Amygdala (tissue), 56 donors: ENCODE measurements at regions not wholly inside any gene's neighbourhood (a gene's known extent, or its start where the extent isn't known, plus 50 kb on each side); places are given as distances from the start of the nearest gene placed in this dataset.
"Not testable (repeated sequence)": the region's sequence is repeated elsewhere in the genome, so short reads cannot be mapped to it uniquely, and the experiment has no call there.

ENCODE experiments used
- DNase-seq, 56 donors: peaks; one replicate each; lab custom pipeline; 2025; lab: John Stamatoyannopoulos, UW

DNA sequence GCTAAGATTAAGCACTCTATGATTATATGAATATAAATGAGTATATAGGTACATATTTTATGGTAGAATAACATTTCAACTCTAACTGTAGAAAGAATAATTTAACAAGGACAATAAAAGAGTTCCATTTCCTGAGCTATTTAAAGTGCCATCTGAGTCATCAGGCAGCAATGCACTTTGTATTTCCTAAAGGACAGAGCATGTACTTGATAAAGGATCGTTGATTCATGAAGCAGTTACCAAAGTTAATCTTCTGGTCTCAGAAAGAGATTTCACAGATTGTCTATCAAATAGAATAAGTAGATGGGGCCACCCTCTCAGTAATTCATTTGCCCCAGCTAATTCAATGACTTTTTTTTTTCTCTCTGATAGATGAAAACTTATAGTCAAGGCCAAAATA lies 747.8 kb downstream of the CDH18 start:
- no peak for DNase-seq

DNA sequence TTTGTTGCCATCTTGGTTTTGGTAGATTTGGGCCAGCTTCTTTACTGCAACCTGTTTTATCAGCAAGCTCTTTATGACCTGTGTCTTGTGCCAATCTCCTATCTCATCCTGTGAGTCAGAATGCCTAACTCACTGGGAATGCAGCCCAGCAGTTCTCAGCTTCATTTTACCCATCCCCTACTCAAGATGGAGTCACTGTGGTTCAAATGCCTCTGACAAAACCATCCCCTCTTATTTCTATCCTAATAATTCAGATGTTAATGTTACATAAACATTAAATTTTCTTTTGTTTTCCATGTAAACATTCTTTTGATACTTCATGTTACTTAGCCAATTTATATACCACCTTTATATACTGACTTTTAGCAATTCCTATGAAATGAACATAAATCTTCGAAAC lies 746.3 kb downstream of the CDH18 start:
- no peak for DNase-seq

DNA sequence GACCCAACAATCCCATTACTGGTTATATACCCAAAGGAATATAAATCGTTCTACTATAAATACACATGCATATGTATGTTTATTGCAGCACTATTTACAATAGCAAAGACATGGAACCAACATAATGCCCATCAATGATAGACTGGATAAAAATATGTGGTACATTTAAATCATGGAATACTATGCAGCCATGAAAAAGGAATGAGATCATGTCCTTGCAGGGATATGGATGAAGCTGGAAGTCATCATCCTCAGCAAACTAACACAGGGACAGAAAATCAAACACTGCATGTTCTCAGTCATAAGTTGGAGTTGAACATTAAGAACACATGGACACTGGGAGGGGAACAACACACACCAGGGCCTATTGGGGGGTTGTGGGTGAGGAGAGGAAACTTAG lies 741.8 kb downstream of the CDH18 start:
- DNase-seq = not testable (repeated sequence)

DNA sequence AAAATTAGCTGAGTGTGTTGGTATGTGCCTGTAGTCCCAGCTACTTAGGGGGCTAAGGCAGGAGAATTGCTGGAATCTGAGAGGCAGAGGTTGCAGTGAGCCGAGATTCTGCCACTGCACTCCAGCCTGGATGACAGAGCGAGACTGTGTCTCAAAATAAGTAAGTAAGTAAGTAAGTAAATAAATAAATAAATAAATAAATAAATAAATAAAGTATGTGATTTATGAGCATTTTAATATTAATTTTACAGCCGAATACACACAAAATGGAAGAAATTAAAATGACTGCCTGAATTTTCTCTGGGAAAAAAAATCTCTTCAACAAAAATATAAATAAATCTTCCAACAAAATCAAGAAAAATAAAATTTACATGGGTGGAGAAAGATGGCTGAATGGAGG lies 740.7 kb downstream of the CDH18 start:
- DNase-seq = no peak

DNA sequence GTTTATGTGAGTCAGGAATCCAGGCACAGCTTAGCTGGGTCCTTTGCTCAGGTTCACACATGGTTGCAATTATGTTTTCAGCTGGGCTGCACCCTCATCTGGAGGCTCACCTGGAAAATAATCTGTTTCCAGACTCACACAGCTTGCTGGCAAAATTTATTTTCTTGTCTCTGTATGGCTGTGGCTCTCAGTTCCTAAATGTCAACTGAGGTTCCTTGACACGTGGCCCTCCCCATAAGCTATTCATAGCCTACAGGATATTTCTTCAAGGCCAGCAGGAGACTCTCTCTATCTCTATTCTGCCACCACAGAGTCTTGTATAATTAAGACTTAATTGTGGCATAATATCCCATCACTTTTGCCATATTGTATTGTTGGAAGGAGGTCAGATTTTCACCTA lies 732.0 kb downstream of the CDH18 start:
- no peak for DNase-seq

DNA sequence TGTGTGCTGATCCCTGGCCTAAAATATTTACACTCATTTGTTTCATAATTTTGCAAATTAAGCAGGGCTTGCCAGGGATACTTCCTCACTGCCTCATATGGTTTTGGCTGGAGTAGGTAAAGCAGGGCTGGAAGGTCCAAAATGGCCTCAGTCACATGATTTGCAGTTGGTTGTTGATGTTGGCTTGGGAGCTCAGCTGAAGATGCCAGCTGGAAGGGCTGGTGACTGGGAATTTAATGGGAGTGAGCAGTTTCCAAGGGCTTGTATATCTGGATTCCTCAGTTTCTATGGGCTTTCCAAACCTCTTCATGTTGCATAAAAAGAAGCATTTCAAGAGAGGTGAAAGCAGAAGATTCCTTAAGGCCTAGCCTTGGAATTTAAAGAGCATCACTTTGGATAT lies 729.3 kb downstream of the CDH18 start:
- no peak for DNase-seq

DNA sequence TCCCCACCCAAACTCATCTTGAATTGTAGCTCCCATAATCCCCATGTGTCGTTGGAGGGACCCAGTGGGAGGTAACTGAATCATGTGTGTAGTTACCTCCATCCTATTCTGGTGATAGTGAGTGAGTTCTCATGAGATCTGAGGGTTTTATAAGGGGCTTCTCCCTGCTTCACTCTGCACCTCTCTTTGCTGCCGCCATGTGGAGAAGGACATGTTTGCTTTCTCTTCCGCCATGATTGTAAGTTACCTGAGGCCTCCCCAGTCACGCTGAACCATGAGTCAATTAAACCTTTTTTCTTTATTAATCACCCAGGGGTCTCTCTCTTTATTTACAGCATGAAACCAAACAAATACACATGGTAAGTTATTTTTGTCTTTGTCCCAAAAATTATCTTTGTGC lies 726.1 kb downstream of the CDH18 start:
- no peak for DNase-seq

DNA sequence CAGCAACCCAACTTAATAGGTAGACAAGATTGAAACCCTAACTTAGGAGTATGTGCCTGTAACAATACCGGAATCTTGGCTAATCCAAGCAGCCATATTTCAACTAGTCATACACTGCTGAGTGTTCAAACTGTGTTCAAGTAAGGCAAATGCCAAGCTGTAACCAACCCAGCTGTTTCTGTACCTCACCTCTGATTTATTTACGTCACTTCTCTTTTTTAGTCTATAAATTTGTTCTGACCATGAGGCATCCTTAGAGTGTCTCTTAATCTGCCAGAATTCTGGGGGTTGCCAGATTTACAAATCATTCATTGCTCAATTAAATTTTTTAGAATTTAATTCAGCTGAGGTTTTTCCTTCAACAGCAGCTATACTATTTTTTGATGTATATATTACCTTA lies 723.2 kb downstream of the CDH18 start:
- DNase-seq = no peak

DNA sequence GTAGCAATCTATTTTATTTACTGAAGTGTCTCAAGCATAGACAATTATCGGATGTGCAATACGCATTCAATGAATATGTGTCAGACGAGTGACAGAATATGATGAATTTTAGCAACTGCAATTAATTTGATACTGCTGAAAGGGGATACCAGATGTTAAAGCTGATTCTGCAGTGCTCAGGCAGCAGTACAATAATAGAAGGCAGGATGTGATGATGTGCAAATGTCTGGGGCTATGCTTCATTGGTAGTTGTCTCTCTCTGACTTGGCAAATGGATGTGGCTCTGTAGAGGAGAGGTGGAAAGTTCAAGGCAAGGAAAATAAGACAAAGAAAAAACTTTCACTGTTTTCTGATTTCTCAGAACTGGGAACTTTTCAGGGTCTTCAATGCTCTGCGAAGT lies 721.2 kb downstream of the CDH18 start:
- DNase-seq = no peak

DNA sequence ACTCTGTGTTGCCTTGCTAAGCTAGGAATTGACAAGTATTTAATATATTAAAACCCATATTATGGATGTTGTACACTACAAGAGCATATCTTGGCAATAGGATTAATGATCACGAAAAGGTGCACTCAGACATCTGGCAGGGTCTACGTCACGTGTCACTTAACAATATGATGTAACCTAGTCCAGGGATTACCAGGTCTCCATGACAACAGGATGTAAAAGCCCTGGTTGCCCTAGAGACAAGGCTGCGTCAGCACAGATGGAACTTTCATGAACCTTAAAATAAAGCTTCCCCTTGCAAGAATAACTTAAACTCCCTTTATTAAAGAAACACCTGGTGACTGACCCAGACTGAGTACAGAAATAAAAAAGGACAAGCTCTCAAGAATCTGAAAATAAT lies 717.8 kb downstream of the CDH18 start:
- DNase-seq = no peak

DNA sequence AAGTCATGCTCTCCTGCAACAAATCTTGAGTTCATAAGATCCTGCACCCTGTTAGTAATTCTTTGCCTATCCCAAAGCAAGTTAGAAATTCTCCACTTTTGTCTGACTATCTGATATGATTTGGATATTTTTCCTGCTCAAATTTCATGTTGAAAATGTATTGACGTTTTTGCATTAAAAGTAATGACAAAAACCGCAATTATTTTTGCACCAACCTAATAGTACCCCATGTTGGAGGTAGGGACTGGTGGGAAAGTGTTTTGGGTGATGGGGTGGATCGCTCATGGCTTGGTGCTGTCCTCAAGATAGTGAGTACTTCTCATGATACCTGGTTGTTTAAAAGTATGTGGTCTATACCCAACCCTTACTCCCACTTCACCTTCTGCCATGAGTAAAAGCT lies 713.4 kb downstream of the CDH18 start:
- DNase-seq = no peak

DNA sequence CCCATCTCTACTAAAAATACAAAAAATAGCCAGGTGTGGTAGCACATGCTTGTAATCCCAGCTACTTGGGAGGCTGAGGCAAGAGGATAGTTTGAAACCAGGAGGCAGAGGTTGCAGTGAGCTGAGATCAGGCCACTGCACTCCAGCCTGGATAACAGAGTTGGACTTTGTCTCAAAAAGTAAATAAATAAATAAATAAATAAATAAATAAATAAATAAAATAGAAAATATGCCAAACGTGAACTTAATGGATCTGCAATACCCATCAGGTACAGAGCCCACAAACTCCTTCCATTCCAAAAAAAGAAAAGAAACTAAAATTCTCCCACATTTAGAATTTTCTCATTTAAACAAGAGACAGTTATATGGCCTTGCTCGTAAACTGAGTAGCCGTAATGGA lies 702.7 kb downstream of the CDH18 start:
- DNase-seq = no peak

DNA sequence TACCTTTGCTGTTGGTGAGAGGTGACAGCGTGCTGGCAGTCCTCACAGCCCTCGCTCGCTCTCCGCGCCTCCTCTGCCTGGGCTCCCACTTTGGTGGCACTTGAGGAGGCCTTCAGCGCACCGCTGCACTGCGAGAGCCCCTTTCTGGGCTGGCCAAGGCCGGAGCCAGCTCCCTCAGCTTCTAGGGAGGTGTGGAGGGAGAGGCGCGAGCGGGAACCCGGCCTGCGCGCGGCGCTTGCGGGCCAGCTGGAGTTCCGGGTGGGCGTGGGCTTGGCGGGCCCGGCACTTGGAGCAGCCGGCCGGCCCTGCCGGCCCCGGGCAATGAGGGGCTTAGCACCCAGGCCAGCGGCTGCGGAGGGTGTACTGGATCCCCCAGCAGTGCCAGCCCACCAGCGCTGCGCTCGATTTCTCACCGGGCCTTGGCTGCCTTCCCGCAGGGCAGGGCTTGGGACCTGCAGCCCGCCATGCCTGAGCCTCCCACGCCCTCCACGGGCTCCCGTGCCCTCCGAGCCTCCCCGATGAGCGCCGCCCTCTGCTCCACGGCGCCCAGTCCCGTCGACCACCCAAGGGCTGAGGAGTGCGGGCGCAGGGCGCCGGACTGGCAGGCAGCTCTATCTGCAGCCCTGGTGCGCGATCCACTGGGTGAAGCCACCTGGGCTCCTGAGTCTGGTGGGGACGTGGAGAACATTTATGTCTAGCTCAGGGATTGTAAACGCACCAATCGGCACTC lies 700.3 kb downstream of the CDH18 start:
- not testable (repeated sequence) for DNase-seq

DNA sequence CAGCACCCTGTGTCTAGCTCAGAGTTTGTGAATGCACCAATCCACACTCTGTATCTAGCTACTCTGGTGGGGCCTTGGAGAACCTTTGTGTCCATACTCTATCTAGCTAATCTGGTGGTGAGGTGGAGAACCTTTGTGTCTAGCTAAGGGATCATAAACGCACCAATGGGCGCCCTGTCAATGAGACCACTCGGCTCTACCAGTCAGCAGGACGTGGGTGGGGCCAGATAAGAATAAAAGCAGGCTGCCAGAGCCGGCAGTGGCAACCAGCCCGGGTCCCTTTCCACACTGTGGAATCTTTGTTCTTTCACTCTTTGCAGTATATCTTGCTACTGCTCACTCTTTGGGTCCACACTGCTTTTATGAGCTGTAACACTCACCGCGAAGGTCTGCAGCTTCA lies 699.7 kb downstream of the CDH18 start:
- DNase-seq = not testable (repeated sequence)

DNA sequence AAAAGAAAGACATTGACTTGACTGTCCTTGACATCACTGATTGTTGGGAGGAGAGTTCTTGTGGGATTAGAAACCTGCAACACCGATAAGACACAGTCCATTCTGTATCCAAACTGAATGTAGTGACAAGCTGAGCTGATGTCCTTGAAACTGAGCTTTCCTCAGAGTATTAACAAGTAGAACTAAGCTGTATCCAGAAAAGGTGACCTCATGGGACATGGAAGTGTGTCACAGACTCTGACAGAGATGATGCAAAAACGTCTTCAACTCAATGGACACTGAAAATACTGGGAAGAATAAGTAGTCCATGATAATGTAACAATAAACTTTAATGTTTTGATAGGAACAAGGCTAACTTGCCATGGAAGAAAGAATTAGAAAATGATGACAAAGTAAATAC lies 690.1 kb downstream of the CDH18 start:
- no peak for DNase-seq

DNA sequence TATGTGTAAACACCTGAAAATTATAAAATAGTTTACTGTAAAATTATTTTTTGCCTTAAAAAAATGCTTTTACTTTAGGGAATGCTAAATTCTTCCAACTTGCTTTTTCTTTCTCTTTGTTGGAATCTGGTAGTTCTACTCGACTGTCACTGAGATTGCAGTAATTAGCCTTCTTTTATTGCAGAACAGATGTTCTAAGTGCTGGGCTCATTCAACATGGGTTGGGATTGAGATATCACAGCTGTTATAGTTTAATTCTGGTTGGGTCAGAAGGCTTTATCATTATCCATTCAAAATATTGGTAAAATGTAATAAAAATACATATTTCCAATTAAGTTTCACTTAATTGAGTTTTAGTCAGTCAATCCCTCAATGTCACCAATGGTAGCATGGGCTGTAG lies 686.7 kb downstream of the CDH18 start:
- no peak for DNase-seq

DNA sequence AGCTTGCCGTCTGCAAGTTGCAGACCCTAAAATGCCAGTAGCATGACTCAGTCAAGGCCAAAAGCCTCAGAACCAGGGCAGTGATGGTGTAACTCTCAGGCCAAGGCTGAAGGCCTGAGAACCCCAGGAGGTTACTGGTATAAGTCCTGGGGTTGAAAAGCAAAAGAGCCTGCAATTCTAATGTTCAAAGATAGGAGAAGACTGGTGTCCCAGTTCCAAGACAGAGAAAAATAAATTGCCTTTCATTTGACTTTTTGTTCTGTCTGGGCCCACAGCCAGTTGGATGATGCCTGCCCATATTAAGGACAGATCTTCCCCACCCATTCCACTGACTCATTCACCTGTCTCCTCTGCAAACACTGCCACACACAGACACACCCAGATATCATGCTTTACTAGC lies 673.2 kb downstream of the CDH18 start:
- no peak for DNase-seq

DNA sequence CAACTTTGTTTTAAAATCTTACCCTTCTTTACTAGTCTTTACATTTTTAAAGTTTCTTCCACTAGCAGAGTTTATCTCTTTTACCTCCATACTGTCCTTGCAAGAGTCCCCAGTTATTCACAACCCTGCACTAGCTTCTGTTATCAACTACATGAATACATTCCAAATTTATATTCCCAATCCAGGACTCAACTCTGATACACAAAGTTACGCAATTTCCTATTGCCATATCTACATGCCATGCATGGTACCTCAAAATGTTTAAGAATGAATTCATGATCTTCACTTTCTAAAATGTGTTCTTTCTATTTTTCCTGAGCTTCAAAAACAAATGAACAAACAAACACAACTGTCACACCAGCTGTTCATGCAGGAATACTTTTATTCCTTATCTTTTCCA lies 668.7 kb downstream of the CDH18 start:
- no peak for DNase-seq

DNA sequence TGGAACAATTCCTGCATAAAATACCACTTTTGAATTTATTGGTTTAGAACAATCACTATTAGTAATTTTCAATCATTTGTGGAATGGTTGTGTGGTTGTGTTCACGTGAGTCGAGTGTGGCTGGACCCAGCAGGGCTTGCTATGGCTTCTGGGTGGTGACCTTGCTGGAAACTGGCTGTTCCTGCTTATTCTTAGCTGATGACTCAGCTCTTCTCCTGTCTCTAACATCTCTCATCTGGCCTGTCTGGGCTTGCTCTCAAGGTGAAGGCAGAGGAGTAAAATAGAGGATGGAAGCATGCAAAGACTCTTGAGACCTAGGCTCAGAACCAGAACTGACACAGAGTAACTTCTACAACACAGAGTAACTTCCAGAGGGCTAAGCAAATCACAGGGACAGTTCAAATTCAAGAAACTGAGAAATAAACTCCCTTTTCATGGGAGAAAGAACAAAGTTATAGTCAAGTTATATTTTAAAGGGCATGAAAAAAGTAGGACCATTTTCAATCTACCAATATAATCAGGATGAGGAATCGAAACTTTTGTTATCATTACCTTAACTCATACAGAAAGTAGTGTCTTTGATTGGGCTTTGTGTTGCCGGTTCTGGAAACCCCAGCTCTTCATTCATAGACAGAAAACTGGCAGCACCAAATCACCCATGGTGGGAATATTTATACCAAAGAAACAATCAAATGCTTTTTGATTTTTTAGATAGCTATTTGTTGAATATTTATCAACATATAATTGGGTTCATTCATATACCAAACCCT lies 665.1 kb downstream of the CDH18 start:
- DNase-seq = no peak

DNA sequence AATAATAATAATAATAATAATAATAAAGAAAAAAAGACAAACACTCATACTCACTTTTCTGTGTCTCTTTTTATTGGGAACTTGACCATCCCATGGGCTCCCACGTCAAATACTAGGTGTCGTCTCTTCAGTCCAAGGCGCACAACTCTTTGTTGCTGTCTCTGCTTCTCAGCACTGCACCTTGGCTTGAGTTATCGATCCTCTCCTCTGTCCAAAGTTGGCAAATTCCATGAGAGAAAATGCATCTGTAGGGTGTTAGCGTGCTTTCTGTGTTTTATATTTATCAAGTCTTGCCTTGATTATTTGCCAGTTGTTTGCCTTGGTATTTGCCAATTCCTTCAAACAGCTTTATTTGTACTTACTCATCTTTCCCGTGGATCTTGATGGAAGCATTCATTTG lies 653.7 kb downstream of the CDH18 start:
- DNase-seq = no peak

DNA sequence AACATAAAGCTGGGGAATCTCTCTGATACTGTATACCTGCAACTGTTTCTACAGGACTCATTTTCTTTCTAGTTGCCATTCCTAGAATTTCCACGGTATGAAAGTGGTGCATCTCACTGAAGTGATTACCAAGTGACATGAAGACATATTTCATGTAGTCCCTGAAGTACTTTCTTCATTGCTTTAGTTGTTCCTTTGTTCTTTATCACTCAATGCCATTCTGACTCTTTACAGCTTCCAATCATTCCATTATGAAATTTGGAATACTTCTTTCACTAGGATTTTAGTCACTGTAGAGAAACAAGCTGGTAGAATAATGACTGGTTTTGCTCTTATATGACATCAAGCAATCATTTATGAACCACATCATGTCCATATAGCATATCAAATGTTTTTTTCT lies 645.1 kb downstream of the CDH18 start:
- DNase-seq = no peak

DNA sequence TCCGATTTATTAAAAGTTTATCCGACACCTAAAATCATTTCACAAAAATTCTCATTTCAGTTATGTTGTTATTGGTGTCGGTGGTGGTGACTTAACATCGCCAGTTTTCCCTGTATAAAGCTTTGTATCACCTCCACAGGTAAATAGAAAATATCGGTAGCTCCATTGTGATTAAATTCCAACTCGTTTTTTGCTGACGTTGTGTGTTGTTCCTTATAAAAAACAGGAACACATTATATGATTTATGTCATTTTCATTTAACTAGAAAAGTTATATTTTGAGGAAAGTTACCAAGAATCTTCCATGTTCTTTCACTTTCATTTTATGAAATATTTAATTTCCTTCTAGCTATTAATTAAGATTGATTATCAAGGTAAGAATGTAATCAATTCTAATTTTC lies 635.9 kb downstream of the CDH18 start:
- no peak for DNase-seq
